GM18505 (cell line): ENCODE measurements at regions not wholly inside any gene's neighbourhood (a gene's known extent, or its start where the extent isn't known, plus 50 kb on each side); places are given as distances from the start of the nearest gene placed in this dataset.

Experiments used
- ATAC-seq: cut with Tn5 transposase; IDR thresholded peaks from one replicate; pipeline ENCODE4 v1.9.1; 2021; ENCODE audit not compliant: unreplicated experiment
- POLR2A ChIP-seq: IDR thresholded peaks from 4 replicates; pipeline ENCODE4 v1.6.1; 2011; ENCODE audit warnings: borderline replicate concordance; ENCODE audit not compliant: insufficient read depth, insufficient read length; ENCODE audit errors: extremely low read depth

DNA sequence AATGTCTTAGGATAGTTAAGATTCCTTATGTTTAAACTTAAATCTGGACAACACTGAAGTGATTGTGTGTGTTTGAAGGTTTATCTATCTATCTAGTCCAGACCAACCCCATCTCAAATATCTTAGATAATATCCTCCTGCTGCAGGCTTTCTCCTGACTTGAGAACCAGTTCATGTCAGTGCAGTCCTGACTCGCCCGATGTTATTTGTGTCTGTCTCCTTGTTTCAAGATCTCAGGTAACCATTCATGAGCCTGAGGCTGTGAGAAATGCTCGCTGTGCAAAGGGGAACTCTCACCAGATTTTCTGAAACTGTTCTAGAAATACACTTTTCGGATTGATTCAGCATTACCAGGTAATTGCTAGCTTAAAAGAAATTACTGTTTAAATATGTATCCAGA is 356.2 kb downstream of the SNAPC1 start:
- no peak for ATAC-seq
- no peak for TF ChIP-seq POLR2A

DNA sequence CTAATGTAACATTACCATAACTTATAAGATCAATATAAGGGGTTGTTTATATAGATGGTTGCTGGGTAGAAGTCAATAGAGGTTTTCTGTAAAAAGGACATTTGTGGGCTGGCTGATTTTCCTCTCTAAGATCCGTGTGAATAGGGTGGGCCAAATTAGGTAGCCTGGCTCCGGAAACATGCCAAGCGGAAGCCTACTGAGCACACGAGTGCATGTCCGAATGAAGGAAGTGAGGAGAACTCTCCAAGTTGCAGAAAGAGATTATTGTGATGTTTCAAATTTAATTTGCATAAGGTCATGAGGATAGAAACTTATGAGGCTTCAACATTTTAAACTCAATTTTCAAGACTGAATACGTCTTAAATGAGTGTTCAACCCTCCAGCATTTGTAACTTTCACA is 356.7 kb downstream of the SNAPC1 start:
- TF ChIP-seq POLR2A, result no peak
- ATAC-seq, result no peak

DNA sequence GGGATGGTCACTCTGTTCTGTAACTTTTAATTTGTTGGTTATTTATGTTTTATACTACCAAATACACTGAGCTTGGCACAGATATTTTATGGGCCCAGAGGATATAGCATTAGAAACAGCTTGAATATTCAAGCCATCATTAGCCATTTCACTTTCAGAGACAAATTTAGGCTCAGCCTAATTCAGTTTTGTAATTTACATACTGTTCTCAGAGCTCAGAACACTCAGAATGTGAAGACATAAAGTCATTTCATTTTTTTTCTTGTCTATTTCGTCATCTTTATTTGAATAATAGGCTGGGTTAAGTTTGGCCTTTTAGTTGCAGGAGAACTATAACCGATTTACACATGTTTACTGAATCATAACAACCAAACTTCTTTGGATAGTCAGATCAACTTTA is 361.7 kb downstream of the SNAPC1 start:
- TF ChIP-seq POLR2A, result no peak

DNA sequence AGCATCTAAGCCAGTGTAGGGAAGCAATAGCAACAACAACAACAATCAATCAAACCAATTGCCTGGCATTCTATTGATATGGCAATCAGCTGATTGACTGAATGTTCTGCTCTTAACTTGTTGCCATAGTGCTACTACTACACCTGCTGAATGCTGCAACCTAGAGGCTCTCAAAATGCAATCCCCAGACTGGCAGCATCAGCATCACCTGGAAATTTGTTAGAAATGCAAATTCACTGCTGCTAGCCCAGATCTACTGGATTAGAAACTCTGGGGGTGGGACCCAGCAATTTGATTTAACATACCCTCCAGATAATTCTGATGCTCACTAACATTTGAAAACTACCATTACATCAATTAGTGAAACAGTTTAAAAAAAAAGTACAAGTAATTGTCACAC is 363.6 kb downstream of the SNAPC1 start:
- no peak for TF ChIP-seq POLR2A
- ATAC-seq, result no peak

More for the DNA sequence above, 361.7 kb downstream of the SNAPC1 start:
- no peak for ATAC-seq

DNA sequence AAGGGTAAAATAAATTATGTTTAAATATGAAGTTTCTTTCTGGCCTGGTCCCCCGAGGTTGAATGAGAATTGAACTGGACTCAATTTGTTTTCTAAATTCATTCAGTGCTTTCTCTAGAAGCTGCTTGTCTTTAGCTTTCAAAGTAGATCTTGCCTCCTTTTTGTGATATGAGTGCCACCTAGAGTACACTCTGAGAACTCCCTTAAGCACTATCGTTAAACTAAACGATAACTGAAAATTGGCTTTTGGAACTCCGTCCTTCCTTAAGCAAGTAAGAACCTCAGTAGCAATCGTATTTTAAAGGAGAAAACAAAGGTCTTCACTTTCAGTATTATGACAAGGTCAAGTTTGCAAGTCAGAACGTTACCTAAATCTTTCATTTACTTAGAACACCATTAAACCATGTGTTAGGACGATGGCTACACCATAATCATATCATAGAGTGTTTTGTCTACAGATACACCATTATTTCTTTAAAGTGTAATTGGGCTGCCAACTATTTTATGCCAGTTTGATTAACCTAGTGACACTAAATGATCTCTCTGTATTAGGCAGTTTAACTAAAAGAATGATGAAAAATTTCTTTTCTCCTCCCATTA is 364.8 kb downstream of the SNAPC1 start:
- peak; percentile 70 for ATAC-seq
- TF ChIP-seq POLR2A, result no peak

DNA sequence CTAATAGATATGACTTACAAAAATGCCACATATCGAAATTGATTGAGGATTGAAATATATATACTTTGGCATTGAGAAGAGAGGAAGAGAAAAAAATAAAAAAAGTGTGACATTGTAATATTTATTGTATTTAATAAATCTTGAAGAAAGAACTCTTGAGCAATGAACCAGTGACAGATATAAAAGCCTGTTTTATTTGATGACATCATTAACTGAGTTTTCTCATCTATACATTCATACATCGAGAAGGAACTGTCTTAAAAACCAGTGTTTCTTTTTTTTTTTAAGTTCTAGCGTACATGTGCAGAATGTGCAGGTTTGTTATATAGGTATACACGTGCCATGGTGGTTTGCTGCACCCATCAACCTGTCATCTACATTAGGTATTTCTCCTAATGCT is 368.2 kb downstream of the SNAPC1 start:
- no peak for TF ChIP-seq POLR2A
- ATAC-seq, result no peak

DNA sequence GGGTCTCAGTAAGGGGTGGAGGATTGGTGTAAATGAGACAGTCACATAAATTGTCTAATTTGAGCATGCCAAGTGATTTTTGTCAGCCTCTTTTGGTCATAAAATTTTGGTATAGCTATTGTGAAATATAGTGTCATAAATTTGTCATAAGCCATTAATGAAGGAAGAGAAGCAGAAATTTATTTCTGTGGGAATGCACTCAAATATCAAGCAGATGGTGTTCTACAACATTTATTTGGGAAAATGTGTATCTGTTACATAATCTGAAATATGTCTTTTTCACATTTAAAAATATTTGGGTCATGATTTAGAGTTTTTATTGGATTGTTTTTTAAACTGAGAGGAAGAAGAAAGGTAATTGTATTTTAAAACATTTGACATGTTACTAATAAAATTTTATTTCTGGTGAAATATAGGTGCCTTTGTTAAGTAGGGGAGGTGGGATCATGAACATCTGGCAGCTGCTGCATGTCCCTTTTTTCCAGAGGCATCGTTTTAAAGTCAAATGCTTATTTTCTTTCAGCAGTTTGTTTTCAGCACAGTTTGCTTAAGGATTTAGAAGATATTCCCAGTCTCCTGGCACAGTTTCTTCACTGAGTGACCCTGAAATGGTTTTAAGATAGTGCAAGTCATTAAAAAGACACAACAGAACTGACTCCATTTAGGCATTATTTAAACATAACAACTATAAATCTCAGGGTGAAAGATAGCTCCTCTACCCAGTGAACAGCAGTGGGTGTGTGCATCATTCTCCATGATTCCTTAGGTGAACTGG is 371.7 kb downstream of the SNAPC1 start:
- ATAC-seq, result no peak

DNA sequence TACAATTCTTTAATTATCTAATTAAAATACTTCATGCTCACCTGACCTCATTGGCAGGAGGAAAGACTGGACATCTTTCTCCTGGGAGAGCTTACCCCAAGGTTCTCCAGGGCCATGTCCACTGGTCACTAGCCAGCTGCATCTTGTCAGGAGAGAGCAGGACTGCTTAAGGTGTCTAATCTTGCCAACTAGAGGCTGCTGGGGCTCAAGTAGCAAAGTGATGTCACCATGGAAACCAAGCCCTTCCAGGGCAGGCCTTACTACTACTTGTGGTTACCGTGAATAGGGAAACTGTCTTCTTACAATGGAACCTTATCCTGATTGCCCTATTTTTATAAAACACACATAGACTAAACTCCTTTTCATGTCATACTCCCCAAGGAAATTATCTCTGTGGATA is 376.4 kb downstream of the SNAPC1 start:
- TF ChIP-seq POLR2A, result no peak
- ATAC-seq, result no peak

More for the DNA sequence above, 371.7 kb downstream of the SNAPC1 start:
- no peak for TF ChIP-seq POLR2A

DNA sequence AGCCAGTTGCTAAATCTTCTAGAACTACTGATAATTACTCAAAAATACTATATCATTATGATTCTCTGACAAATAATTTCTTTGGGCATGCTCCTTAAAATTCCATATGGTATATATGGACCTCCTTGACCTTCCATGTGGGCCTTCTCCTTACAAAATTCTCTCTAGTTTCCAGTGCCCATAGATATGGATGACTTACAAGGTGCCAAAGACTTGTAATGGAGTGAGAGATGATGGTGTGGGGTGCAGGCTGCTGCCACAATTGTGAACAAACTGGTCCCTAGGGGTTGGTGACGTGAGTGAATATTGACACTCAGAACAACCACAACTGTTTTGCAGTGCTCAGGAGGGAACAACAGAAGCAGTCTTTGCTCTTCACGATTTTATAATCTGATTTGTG is 378.9 kb downstream of the SNAPC1 start:
- ATAC-seq, result no peak
- TF ChIP-seq POLR2A, result no peak

DNA sequence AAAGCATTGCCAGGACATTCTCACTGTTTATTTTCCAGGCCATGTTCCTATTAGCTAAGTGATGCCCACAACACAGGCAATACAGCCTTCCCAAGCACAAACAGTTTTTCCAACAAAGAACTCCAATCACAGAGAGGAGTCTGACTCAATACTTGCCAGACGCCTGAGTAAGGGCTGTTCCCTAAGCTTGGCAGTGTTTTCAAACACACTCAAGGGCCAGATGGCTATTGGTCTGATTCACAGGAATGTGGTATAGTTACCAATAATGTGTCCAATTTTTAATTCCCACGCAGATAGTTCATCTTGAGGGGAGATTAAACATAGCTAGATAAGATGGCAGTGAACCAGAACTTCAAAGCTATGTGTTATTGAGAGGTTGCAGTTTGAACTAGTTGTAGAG is 381.0 kb downstream of the SNAPC1 start:
- ATAC-seq, result no peak
- no peak for TF ChIP-seq POLR2A

DNA sequence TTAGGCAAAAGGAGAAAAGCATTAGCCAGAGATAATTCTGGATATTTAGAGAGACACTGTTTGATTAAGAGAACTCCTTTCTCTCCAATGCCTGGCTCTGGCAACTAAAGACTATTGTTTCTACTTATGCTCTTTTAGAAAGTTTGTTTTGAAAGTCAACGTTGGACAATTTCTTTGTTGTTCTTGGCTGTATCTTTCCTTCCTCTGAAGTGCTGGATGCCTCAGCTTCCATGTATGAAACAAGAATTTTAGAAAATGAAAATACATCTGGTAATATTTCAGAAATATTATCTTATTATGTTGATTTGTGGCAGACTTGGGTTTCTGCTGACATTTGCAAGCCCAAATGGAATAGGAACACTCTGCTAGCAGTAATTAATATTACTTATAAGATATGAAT is 382.6 kb downstream of the SNAPC1 start:
- TF ChIP-seq POLR2A, result no peak
- ATAC-seq, result no peak

DNA sequence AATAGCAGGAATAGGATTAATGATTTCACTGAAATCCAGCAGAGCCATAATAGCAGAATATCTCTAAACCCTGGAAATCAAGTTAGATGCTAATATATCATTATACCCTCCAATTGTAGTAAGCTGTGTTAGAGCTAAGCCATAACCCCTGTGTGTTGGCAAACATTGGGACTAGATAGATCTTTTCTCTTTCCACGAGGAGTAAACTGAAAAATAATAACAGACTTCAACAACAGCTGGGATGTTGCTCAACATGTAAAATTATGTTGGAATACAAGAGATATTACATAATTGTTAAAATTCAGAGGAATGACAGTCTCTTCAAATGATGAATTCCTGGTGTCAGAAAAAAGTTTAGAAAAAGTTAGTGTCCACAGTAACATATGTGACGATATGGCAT is 383.8 kb downstream of the SNAPC1 start:
- TF ChIP-seq POLR2A, result no peak
- ATAC-seq, result no peak

DNA sequence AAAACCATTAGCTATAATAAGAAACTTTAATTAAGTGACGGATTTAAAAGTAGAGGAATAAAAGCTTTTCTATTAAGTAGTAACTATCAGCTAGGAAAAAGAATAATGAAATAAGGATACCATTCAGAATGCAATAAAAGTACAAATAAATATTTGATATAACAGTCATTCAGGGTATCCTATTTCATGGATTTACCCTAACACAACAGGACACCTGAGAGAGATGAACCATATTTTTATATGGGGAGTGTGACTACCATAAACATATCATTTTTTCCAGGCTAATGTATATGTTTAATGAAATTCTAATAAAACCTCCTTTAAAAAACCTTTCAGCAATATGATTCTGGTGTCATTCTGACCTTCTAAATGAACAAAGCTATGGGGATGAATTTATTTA is 393.8 kb downstream of the SNAPC1 start:
- TF ChIP-seq POLR2A, result no peak
- no peak for ATAC-seq

DNA sequence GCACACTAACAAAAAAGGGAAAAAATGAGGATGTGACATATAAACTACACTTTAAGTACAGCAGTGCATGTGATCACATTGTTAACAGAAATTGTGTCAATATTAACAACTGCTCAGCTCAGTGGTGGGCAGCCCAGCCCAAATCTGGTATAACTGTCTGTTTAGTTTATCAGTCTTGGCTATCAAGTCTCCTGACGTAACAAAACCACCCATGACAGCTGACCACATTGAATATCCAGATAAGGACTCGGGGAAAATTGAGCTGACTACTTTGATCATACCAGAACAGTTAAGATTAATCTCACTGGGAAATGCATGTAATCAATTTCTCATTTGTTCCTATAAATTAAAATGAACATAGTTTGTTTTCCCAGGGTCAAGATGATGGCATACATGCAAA is 396.6 kb downstream of the SNAPC1 start:
- TF ChIP-seq POLR2A, result no peak
- ATAC-seq, result no peak
